ENCODE measurements at regions not wholly inside any gene's neighbourhood (a gene's known extent, or its start where the extent isn't known, plus 50 kb on each side); places are given as distances from the start of the nearest gene placed in this dataset.
"Not testable (repeated sequence)": the region's sequence is repeated elsewhere in the genome, so short reads cannot be mapped to it uniquely, and the experiment has no call there.

DNA sequence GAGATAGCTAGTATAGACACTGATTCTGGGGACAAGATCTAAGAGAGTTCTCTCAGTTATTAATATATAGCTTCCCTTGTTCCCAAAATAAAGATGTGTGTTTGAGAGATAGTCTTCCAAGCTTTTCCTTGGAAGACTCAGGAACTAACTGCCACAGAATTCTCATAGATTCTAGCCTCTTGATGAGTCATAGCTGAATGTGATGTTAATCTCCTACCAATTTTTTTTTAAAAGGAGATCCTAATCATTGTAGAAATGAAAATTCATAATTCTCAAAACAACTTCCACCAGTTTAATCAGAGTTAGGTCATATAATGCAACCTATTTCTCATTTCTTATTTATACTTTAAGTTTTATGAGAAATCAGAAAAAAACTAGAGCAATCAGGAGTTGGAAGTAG, 148.8 kb downstream of the JRKL start:
- Histone ChIP-seq H3K9me3 (ENCODE audit: low read length) (no peaks in the 10 kb centered on the region), H3K9ac (ENCODE audit: low read length) (no peak overlapping the region), H3K4me1 (ENCODE audit: insufficient read depth, low read length) (no peaks in the 10 kb centered on the region), H3K27me3 (ENCODE audit: low read length) (peaks cover 29% of the 10 kb centered on the region), H3K4me2 (ENCODE audit: low read length) (no peak overlapping the region), H3F3A (ENCODE audit: low read length, unreplicated experiment) (no peaks in the 10 kb centered on the region), H4K20me1 (ENCODE audit: low read length) (no peaks in the 10 kb centered on the region), H3K79me2 (ENCODE audit: low read length) (no peaks in the 10 kb centered on the region), H3K9me2 (replicated peaks; ENCODE audit: low read length) (no peaks in the 10 kb centered on the region), H3K27ac (ENCODE audit: low read length) (no peak overlapping the region), H3K4me3 (ENCODE audit: low read length) (no peak overlapping the region), H2AFZ (ENCODE audit: low read length) (no peak overlapping the region), H3K36me3 (ENCODE audit: low read depth, low read length) (no peaks in the 10 kb centered on the region)
- ATAC-seq (no peak), DNase-seq (no peak)
- BruUV-seq (replicated peaks), result no TSS peak
- TF ChIP-seq EZH2phosphoT487 (IDR thresholded peaks at IDR 0.05; ENCODE audit: borderline replicate concordance, low read length), result no peak
- TF ChIP-seq, protein P1, sequence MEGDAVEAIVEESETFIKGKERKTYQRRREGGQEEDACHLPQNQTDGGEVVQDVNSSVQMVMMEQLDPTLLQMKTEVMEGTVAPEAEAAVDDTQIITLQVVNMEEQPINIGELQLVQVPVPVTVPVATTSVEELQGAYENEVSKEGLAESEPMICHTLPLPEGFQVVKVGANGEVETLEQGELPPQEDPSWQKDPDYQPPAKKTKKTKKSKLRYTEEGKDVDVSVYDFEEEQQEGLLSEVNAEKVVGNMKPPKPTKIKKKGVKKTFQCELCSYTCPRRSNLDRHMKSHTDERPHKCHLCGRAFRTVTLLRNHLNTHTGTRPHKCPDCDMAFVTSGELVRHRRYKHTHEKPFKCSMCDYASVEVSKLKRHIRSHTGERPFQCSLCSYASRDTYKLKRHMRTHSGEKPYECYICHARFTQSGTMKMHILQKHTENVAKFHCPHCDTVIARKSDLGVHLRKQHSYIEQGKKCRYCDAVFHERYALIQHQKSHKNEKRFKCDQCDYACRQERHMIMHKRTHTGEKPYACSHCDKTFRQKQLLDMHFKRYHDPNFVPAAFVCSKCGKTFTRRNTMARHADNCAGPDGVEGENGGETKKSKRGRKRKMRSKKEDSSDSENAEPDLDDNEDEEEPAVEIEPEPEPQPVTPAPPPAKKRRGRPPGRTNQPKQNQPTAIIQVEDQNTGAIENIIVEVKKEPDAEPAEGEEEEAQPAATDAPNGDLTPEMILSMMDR (conservative IDR thresholded peaks at IDR 0.05; ENCODE audit: low read depth, low read length), result no peak
- ChIA-PET POLR2A (ENCODE audit: unreplicated experiment) (no interaction called here), CTCF (no interaction called here)
- intact Hi-C loops (cut with micrococcal nuclease), result no loop called here

- Histone ChIP-seq H2AFZ (ENCODE audit: low read length) (no peak overlapping the region), H3K4me3 (ENCODE audit: low read length) (no peak overlapping the region), H3K9me2 (replicated peaks; ENCODE audit: low read length) (no peaks in the 10 kb centered on the region), H3K36me3 (ENCODE audit: low read depth, low read length) (no peaks in the 10 kb centered on the region), H3K27me3 (ENCODE audit: low read length) (peaks cover 23% of the 10 kb centered on the region), H3K27ac (ENCODE audit: low read length) (no peak overlapping the region), H4K20me1 (ENCODE audit: low read length) (no peaks in the 10 kb centered on the region), H3K79me2 (ENCODE audit: low read length) (no peaks in the 10 kb centered on the region), H3F3A (ENCODE audit: low read length, unreplicated experiment) (no peaks in the 10 kb centered on the region), H3K4me1 (ENCODE audit: insufficient read depth, low read length) (no peaks in the 10 kb centered on the region), H3K4me2 (ENCODE audit: low read length) (no peak overlapping the region), H3K9ac (ENCODE audit: low read length) (no peak overlapping the region), H3K9me3 (ENCODE audit: low read length) (no peaks in the 10 kb centered on the region)
- ChIA-PET CTCF (no interaction called here), POLR2A (ENCODE audit: unreplicated experiment) (no interaction called here)
- no peak for TF ChIP-seq EZH2 (IDR thresholded peaks at IDR 0.05; ENCODE audit: low read length, unreplicated experiment)
- TF ChIP-seq EZH2phosphoT487 (IDR thresholded peaks at IDR 0.05; ENCODE audit: borderline replicate concordance, low read length), result no peak
- TF ChIP-seq, protein P1 (conservative IDR thresholded peaks at IDR 0.05; ENCODE audit: low read depth, low read length), result no peak
- ATAC-seq, result no peak
- BruUV-seq (replicated peaks), result no TSS peak
- intact Hi-C loops (cut with micrococcal nuclease), result no loop called here
- DNase-seq, result no peak
Observed at GRCh38 chr11:96540875-96541274, 151.1 kb downstream of the JRKL start.

GRCh38 chr11:96543177-96543576, 153.4 kb downstream of the JRKL start:
- no peaks in the 10 kb centered on the region for H3F3A ChIP-seq (ENCODE audit: low read length, unreplicated experiment)
- no TSS peak for BruUV-seq (replicated peaks)
- H3K27me3 ChIP-seq (ENCODE audit: low read length), result peaks cover 20% of the 10 kb centered on the region
- no peaks in the 10 kb centered on the region for H4K20me1 ChIP-seq (ENCODE audit: low read length)
- no peak for ATAC-seq
- no peak overlapping the region for H3K27ac ChIP-seq (ENCODE audit: low read length)
- no peaks in the 10 kb centered on the region for H3K4me1 ChIP-seq (ENCODE audit: insufficient read depth, low read length)
- POLR2A ChIA-PET (ENCODE audit: unreplicated experiment), result no interaction called here
- intact Hi-C loops (cut with micrococcal nuclease), result no loop called here
- H3K9ac ChIP-seq (ENCODE audit: low read length), result no peak overlapping the region
- CTCF ChIA-PET, result no interaction called here
- H3K36me3 ChIP-seq (ENCODE audit: low read depth, low read length), result no peaks in the 10 kb centered on the region
- peak; percentile 1 for DNase-seq
- no peaks in the 10 kb centered on the region for H3K9me2 ChIP-seq (replicated peaks; ENCODE audit: low read length)
- no peaks in the 10 kb centered on the region for H3K79me2 ChIP-seq (ENCODE audit: low read length)
- no peak overlapping the region for H3K4me2 ChIP-seq (ENCODE audit: low read length)
- H3K9me3 ChIP-seq (ENCODE audit: low read length), result no peaks in the 10 kb centered on the region
- H2AFZ ChIP-seq (ENCODE audit: low read length), result no peak overlapping the region
- no peak overlapping the region for H3K4me3 ChIP-seq (ENCODE audit: low read length)
- TF ChIP-seq EZH2phosphoT487 (IDR thresholded peaks at IDR 0.05; ENCODE audit: borderline replicate concordance, low read length) (no peak), EZH2 (IDR thresholded peaks at IDR 0.05; ENCODE audit: low read length, unreplicated experiment) (no peak)
- TF ChIP-seq, protein P1 (conservative IDR thresholded peaks at IDR 0.05; ENCODE audit: low read depth, low read length), result no peak

- Histone ChIP-seq H3K27me3 (ENCODE audit: low read length) (peaks cover 20% of the 10 kb centered on the region), H3K4me3 (ENCODE audit: low read length) (peak overlapping the region; percentile 21; the same call in 1 of the 2 replicates), H3K4me2 (ENCODE audit: low read length) (peak overlapping the region; percentile 20), H2AFZ (ENCODE audit: low read length) (peak overlapping the region; percentile 42; the same call in 1 of the 2 replicates)
- H3F3A ChIP-seq (ENCODE audit: low read length, unreplicated experiment); H3K27ac ChIP-seq (ENCODE audit: low read length); H3K9ac ChIP-seq (ENCODE audit: low read length); H3K9me2 ChIP-seq (replicated peaks; ENCODE audit: low read length); ATAC-seq; BruUV-seq (replicated peaks); H3K4me1 ChIP-seq (ENCODE audit: insufficient read depth, low read length); intact Hi-C loops (cut with micrococcal nuclease); H3K9me3 ChIP-seq (ENCODE audit: low read length); H3K79me2 ChIP-seq (ENCODE audit: low read length); H4K20me1 ChIP-seq (ENCODE audit: low read length); POLR2A ChIA-PET (ENCODE audit: unreplicated experiment); H3K36me3 ChIP-seq (ENCODE audit: low read depth, low read length); CTCF ChIA-PET: not testable (repeated sequence)
- DNase-seq, result peak; percentile 0
Observed at GRCh38 chr11:96545192-96545591, 155.4 kb downstream of the JRKL start.
